ENCODE measurements at regions not wholly inside any gene's neighbourhood (a gene's known extent, or its start where the extent isn't known, plus 50 kb on each side); places are given as distances from the start of the nearest gene placed in this dataset.

DNA sequence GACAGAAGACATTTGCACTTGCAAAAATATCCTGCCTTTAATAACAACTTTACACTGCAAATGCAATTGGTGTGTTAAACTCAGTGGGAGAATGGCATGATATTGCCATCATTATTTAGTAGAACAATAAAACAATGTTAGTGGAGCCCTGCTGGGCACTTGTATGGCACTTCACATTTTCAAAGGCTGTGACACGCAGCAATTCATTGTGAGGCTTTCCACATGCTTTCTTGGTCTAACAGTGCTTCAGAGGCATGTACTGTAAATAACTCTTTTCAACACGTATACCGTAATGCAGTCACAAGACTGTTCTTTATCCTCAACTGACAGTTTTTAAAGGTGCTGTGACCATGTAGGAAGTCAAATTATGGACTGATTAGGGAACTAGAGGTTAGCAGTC, 155.5 kb upstream of the EPB41L4A start:
- TF ChIP-seq, protein P1, sequence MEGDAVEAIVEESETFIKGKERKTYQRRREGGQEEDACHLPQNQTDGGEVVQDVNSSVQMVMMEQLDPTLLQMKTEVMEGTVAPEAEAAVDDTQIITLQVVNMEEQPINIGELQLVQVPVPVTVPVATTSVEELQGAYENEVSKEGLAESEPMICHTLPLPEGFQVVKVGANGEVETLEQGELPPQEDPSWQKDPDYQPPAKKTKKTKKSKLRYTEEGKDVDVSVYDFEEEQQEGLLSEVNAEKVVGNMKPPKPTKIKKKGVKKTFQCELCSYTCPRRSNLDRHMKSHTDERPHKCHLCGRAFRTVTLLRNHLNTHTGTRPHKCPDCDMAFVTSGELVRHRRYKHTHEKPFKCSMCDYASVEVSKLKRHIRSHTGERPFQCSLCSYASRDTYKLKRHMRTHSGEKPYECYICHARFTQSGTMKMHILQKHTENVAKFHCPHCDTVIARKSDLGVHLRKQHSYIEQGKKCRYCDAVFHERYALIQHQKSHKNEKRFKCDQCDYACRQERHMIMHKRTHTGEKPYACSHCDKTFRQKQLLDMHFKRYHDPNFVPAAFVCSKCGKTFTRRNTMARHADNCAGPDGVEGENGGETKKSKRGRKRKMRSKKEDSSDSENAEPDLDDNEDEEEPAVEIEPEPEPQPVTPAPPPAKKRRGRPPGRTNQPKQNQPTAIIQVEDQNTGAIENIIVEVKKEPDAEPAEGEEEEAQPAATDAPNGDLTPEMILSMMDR (IDR thresholded peaks at IDR 0.05) = no peak
- no peak for TF ChIP-seq POLR2AphosphoS5 (IDR thresholded peaks at IDR 0.05)

Measured in stomach (tissue), 4 donors.